B cell (primary cell): ENCODE measurements at regions not wholly inside any gene's neighbourhood (a gene's known extent, or its start where the extent isn't known, plus 50 kb on each side); places are given as distances from the start of the nearest gene placed in this dataset.

Experiments
- ATAC-seq: fragments of 200-7000 bp; cut with Tn5 transposase; one replicate; pipeline ENCODE4 v1.10.0; 2021; ENCODE audit warnings: low read depth, mild to moderate bottlenecking, moderate number of reproducible peaks, moderate library complexity
- CTCF ChIA-PET: fragments of 350-600 bp; sonication (Branson Sonifier 250); formaldehyde crosslinking; loops from one replicate; lab custom pipeline; 2021; ENCODE audit warnings: antibody characterized with exemption, inconsistent platforms; lab: Charles Lee
- POLR2A ChIA-PET: fragments of 350-600 bp; sonication (Branson Sonifier 250); formaldehyde crosslinking; loops from one replicate; lab custom pipeline; 2021; ENCODE audit warnings: antibody characterized with exemption; lab: Charles Lee
- DNase-seq: peaks from one replicate; pipeline ENCODE4 v3.0.0; 2013
- H2AFZ ChIP-seq: 2 replicates; pipeline ENCODE4 v1.6.1; 2012; ENCODE audit warnings: mild to moderate bottlenecking, low read depth, low read length; ENCODE audit not compliant: insufficient read depth, poor library complexity, severe bottlenecking
- H3K27ac ChIP-seq, 2 donors: 1 replicate in 1 of 2; 2 replicates in 1 of 2; pipeline ENCODE4 v1.5.1; 2012 to 2013; ENCODE audit warnings: low read length in 2 of 2, mild to moderate bottlenecking in 2 of 2, moderate library complexity in 1 of 2
- H3K27me3 ChIP-seq, 4 experiments: fragments of 200-600 bp in 1 of 4; sonication (generic) in 1 of 4; replicated peaks in 1 of 4; 1 replicate in 2 of 4; 2 replicates in 2 of 4; pipeline versions ENCODE4 v1.6.1 to v1.7.0; 2013 to 2016; ENCODE audit warnings: low read length in 3 of 4, mild to moderate bottlenecking in 2 of 4, mixed read lengths in 1 of 4, moderate library complexity in 1 of 4; ENCODE audit not compliant: insufficient read depth in 4 of 4, control insufficient read depth in 3 of 4; ENCODE audit errors: control extremely low read depth in 1 of 4
- H3K36me3 ChIP-seq, 2 experiments: replicated peaks in 1 of 2; 1 replicate in 1 of 2; 2 replicates in 1 of 2; pipeline versions ENCODE4 v1.6.1 to v1.7.1; 2013; ENCODE audit warnings: low read length in 1 of 2; ENCODE audit not compliant: insufficient read depth in 2 of 2, control insufficient read depth in 1 of 2; ENCODE audit errors: control extremely low read depth in 1 of 2, extremely low read depth in 1 of 2
- H3K4me1 ChIP-seq, 2 donors: fragments of 200-600 bp in 1 of 2; sonication (generic) in 1 of 2; 1 replicate in 1 of 2; 2 replicates in 1 of 2; pipeline versions ENCODE4 v1.5.1 to v1.6.1; 2013 to 2017; ENCODE audit warnings: low read length in 2 of 2; ENCODE audit not compliant: control insufficient read depth in 2 of 2, insufficient read depth in 2 of 2
- H3K4me2 ChIP-seq: replicated peaks from 2 replicates; pipeline ENCODE3; 2012; ENCODE audit warnings: mild to moderate bottlenecking, low read depth, low read length; ENCODE audit not compliant: poor library complexity, severe bottlenecking
- H3K4me3 ChIP-seq, 5 experiments: fragments of 200-600 bp in 1 of 5; sonication (generic) in 1 of 5; 1 replicate in 3 of 5; 2 replicates in 2 of 5; pipeline versions ENCODE4 v1.5.1 to v1.7.0; 2011 to 2016; ENCODE audit warnings: low read length in 4 of 5, mild to moderate bottlenecking in 4 of 5, low read depth in 2 of 5, control low read depth in 1 of 5, moderate library complexity in 1 of 5; ENCODE audit not compliant: insufficient read depth in 1 of 5; ENCODE audit errors: control extremely low read depth in 1 of 5, extremely low read depth in 1 of 5
- H3K79me2 ChIP-seq: fragments of 200-600 bp; sonication (generic); one replicate; pipeline ENCODE4 v1.6.0; 2016; ENCODE audit warnings: low read length; ENCODE audit not compliant: control insufficient read depth, insufficient read depth
- H3K9ac ChIP-seq: fragments of 200-600 bp; sonication (generic); 2 replicates; pipeline ENCODE4 v1.6.1; 2017; ENCODE audit warnings: mild to moderate bottlenecking, low read length, moderate library complexity
- H3K9me3 ChIP-seq, 3 donors: one replicate each; pipeline versions ENCODE4 v1.6.1 to v1.7.1; 2013; ENCODE audit warnings: low read length in 2 of 3; ENCODE audit not compliant: control insufficient read depth in 2 of 3, insufficient read depth in 1 of 3; ENCODE audit errors: control extremely low read depth in 1 of 3
- H4K20me1 ChIP-seq: 2 replicates; pipeline ENCODE4 v1.6.0; 2012; ENCODE audit warnings: mild to moderate bottlenecking, low read length; ENCODE audit not compliant: insufficient read depth, control insufficient read depth, poor library complexity, severe bottlenecking
- H3K27ac Mint-ChIP-seq: one replicate; pipeline ENCODE4 v1.8.0; 2021; ENCODE audit warnings: mixed read lengths
- H3K27me3 Mint-ChIP-seq: one replicate; pipeline ENCODE4 v1.8.0; 2021; ENCODE audit warnings: mixed read lengths
- H3K4me1 Mint-ChIP-seq: one replicate; pipeline ENCODE4 v1.8.0; 2021; ENCODE audit warnings: mixed read lengths
- H3K4me3 Mint-ChIP-seq: one replicate; pipeline ENCODE4 v1.8.0; 2021; ENCODE audit warnings: mixed read lengths
- H3K9me3 Mint-ChIP-seq: one replicate; pipeline ENCODE4 v1.8.0; 2022; ENCODE audit warnings: mixed read lengths; ENCODE audit not compliant: insufficient read depth
- EZH2 ChIP-seq: IDR thresholded peaks from 2 replicates; pipeline ENCODE4 v1.6.1; 2012; ENCODE audit warnings: borderline replicate concordance, low read depth, mild to moderate bottlenecking, moderate library complexity, low read length; ENCODE audit not compliant: insufficient read depth, poor library complexity, severe bottlenecking
- WGBS: methylation state at CpG from one replicate; pipeline ENCODE4 v1.1.5; 2013; ENCODE audit warnings: missing lambda C conversion rate; ENCODE audit not compliant: insufficient coverage; 5-methylcytosine and 5-hydroxymethylcytosine counted together
- intact Hi-C: fragments of 100-400 bp; cut with micrococcal nuclease; formaldehyde crosslinking; loops from one replicate; pipeline ENCODE4 v1.10.0; 2022
- TF ChIP-seq, protein P1 (sequence below): fragments of 200-600 bp; IDR thresholded peaks from one replicate; pipeline ENCODE4 v1.8.0; 2022; ENCODE audit warnings: antibody characterized with exemption, mild to moderate bottlenecking

DNA sequence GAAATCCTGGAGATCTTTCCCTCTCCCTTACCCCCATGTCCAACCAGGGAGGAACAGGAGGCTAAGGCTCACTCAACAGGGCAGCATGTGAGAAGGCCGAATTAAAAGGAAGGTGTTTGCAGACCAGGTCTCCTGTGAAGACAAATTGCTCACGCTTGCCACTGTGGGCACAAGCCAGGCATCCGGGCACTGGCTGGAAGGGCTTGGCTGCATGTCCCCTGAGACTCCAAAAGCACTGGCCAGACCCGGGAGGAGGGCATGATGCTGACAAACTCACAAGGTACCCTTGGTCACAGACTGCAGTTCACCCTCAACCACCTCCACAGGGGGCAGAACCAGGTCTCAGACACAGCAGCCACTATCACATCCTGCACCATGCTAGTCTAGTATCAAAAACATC lies 113.7 kb upstream of the NSMCE3 start:
- Histone ChIP-seq H3K36me3 (no peaks in the 10 kb centered on the region), H3K4me1 (no peaks in the 10 kb centered on the region), H3K79me2 (no peaks in the 10 kb centered on the region), H3K4me2 (no peak overlapping the region), H3K9ac (no peak overlapping the region), H3K27me3 (no peaks in the 10 kb centered on the region), H4K20me1 (no peaks in the 10 kb centered on the region), H3K27ac (no peak overlapping the region), H3K9me3 (peaks cover 0 to 13% (median 0%) of the 10 kb centered on the region in 3 donors), H3K4me3 (no peak overlapping the region), H2AFZ (no peak overlapping the region)
- Mint-ChIP-seq H3K27ac (no peak overlapping the region), H3K27me3 (no peaks in the 10 kb centered on the region), H3K9me3 (no peaks in the 10 kb centered on the region), H3K4me3 (no peak overlapping the region), H3K4me1 (no peaks in the 10 kb centered on the region)
- no peak for TF ChIP-seq EZH2
- TF ChIP-seq, protein P1, sequence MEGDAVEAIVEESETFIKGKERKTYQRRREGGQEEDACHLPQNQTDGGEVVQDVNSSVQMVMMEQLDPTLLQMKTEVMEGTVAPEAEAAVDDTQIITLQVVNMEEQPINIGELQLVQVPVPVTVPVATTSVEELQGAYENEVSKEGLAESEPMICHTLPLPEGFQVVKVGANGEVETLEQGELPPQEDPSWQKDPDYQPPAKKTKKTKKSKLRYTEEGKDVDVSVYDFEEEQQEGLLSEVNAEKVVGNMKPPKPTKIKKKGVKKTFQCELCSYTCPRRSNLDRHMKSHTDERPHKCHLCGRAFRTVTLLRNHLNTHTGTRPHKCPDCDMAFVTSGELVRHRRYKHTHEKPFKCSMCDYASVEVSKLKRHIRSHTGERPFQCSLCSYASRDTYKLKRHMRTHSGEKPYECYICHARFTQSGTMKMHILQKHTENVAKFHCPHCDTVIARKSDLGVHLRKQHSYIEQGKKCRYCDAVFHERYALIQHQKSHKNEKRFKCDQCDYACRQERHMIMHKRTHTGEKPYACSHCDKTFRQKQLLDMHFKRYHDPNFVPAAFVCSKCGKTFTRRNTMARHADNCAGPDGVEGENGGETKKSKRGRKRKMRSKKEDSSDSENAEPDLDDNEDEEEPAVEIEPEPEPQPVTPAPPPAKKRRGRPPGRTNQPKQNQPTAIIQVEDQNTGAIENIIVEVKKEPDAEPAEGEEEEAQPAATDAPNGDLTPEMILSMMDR, result no peak
- ATAC-seq, result no peak
- ChIA-PET CTCF (no interaction called here), POLR2A (no interaction called here)
- intact Hi-C loops, result no loop called here
- WGBS, result 86% methylated on average over 4 of the region's 4 CpGs
- DNase-seq, result no peak

DNA sequence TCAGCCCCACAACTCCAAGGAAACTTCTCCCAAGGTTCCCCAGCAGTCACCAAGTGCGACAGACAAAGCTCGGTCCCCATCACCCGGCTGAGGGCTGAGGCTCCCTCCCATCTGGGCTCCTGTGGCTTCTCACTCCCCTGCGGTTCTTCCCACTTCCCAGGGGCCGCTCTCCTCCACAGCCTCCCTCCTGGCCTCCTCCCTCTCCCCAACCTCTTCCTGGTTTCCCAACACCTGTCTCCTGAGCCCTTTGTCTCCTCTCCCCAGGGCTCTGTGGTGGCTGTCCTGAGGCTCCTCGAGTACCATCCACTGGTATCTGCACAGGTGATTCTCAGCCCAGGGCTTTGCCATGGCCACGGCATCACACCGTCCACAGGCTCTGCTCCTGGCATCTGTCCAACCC lies 113.2 kb upstream of the NSMCE3 start:
- H4K20me1 ChIP-seq, result no peaks in the 10 kb centered on the region
- no peak overlapping the region for H3K4me2 ChIP-seq
- TF ChIP-seq EZH2, result no peak
- TF ChIP-seq, protein P1, result no peak
- no peaks in the 10 kb centered on the region for H3K79me2 ChIP-seq
- no peak overlapping the region for H2AFZ ChIP-seq
- no peaks in the 10 kb centered on the region for H3K27me3 ChIP-seq
- no peak overlapping the region for H3K4me3 ChIP-seq
- DNase-seq (no peak), ATAC-seq (no peak)
- no peaks in the 10 kb centered on the region for H3K4me1 ChIP-seq
- Mint-ChIP-seq H3K4me1 (no peaks in the 10 kb centered on the region), H3K4me3 (no peak overlapping the region), H3K27me3 (no peaks in the 10 kb centered on the region), H3K9me3 (no peaks in the 10 kb centered on the region), H3K27ac (no peak overlapping the region)
- intact Hi-C loops, result no loop called here
- H3K9me3 ChIP-seq, result peaks cover 0 to 13% (median 0%) of the 10 kb centered on the region in 3 donors
- 53% methylated on average over 8 of the region's 8 CpGs for WGBS
- ChIA-PET POLR2A (no interaction called here), CTCF (no interaction called here)
- H3K36me3 ChIP-seq, result no peaks in the 10 kb centered on the region
- H3K27ac ChIP-seq, result no peak overlapping the region
- no peak overlapping the region for H3K9ac ChIP-seq
